ENCODE measurements at regions not wholly inside any gene's neighbourhood (a gene's known extent, or its start where the extent isn't known, plus 50 kb on each side); places are given as distances from the start of the nearest gene placed in this dataset.

DNA sequence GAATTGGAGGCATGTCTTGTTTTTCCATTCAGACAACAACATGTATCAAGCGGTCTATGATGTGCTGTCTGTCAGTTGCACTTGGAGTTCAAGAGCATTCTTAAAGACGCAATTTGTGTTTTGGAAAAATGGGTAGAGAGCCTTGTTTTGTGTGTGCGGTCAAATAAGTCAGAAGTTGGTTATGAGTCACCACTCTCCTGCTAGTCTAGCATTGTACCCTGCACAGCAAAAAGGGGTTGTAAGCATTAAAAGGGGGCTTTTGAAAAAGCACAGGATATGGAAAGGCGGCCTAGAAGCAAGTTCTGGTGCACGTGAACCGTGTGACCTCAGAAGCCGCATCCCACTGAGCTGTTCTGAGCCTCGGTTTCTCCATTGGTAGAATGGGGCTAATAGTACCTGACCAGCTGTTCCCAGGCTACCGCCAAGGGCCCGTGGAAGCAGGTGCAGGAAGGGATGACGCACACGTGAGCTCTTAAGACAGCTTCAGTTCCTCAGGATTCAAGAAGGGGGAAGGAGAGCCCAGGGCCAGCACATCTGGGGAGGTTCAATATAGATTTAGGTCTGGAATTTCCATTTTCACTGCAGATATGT is 61.6 kb upstream of the SNX9 start:
- Histone ChIP-seq H3K36me3 (replicated peaks; ENCODE audit: control insufficient read depth, insufficient read depth, low read length) (no peaks in the 10 kb centered on the region), H3K27me3 (ENCODE audit: control insufficient read depth, insufficient read depth, low read length) (no peaks in the 10 kb centered on the region), H3K4me3 (ENCODE audit: insufficient read depth, low read depth, low read length) (no peak overlapping the region)
- DNase-seq: no peak

- Histone ChIP-seq H3K27me3 (ENCODE audit: control insufficient read depth, insufficient read depth, low read length) (no peaks in the 10 kb centered on the region), H3K4me3 (ENCODE audit: insufficient read depth, low read depth, low read length) (no peak overlapping the region), H3K36me3 (replicated peaks; ENCODE audit: control insufficient read depth, insufficient read depth, low read length) (no peaks in the 10 kb centered on the region)
- no peak for DNase-seq
These were observed 61.1 kb upstream of the SNX9 start for GRCh38 chr6:157761926-157762325.

DNA sequence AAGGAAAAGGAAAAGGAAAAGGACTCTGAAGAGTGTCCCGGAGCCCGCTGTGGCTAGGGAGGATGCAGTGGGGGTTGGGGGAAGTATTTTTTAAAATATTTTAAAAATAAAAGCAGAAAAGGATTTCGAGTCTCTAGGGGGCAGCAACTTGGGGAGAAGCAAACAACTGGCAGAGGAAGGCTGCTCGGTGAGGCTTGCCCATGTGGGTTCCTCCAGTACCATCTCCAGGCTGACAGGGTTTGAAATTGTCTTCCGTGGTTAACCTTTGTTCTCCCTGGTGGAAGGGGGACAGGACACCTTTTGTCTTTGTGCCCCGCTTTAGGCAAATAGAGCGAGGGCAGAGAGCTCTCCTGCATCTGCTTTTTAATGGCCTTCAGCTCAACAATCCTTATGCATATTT is 60.4 kb upstream of the SNX9 start:
- H3K4me3 ChIP-seq (ENCODE audit: insufficient read depth, low read depth, low read length): no peak overlapping the region
- DNase-seq: peak; percentile 56

DNA sequence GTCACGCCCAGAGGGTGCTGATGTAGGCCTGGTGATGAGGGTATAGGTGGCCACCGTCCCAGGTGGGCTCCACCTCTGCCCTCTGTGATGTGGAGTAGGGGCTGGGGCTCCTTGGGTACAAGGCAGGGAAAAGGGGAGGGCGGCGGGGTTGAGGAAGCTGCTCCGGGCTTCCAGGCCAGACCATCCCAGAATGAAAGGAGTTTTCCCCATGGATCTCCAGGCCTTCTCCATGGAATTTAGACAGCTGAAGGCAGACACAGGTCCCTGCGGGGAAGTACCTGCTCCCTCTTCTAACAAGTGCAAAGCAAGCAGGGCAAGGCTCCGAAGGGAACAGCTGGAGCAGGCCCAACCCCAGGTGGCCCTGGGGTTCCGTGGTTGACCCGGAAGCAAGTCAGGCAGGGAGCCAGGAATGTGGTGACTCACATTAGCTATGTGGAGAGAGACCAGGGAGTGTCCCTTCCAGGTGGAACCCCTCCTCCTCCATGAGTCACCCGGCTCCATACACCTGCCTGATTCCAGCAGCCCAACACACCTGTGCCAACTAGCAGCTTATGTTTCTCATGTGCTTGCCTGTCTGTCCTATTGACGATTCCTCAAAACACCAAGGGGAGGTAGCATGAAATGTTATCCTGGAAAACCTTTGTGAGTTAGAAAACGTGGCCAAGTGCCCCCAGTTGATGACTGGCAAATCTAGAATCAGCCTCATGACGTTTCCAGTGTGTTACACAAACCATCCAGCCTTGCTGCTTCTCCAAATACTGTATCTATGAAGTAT is 59.7 kb upstream of the SNX9 start:
- Histone ChIP-seq H3K27me3 (ENCODE audit: control insufficient read depth, insufficient read depth, low read length) (no peaks in the 10 kb centered on the region), H3K36me3 (replicated peaks; ENCODE audit: control insufficient read depth, insufficient read depth, low read length) (no peaks in the 10 kb centered on the region), H3K4me3 (ENCODE audit: insufficient read depth, low read depth, low read length) (no peak overlapping the region)
- peak; percentile 91 for DNase-seq

More for the DNA sequence above, 60.4 kb upstream of the SNX9 start:
- H3K36me3 ChIP-seq (replicated peaks; ENCODE audit: control insufficient read depth, insufficient read depth, low read length): no peaks in the 10 kb centered on the region
- no peaks in the 10 kb centered on the region for H3K27me3 ChIP-seq (ENCODE audit: control insufficient read depth, insufficient read depth, low read length)

GRCh38 chr6:157763904-157764177 is 59.2 kb upstream of the SNX9 start:
- no peak for DNase-seq
- Histone ChIP-seq H3K36me3 (replicated peaks; ENCODE audit: control insufficient read depth, insufficient read depth, low read length) (no peaks in the 10 kb centered on the region), H3K4me3 (ENCODE audit: insufficient read depth, low read depth, low read length) (no peak overlapping the region), H3K27me3 (ENCODE audit: control insufficient read depth, insufficient read depth, low read length) (no peaks in the 10 kb centered on the region)

GRCh38 chr6:157764178-157765068 is 58.6 kb upstream of the SNX9 start:
- no peak for DNase-seq
- Histone ChIP-seq H3K36me3 (replicated peaks; ENCODE audit: control insufficient read depth, insufficient read depth, low read length) (no peaks in the 10 kb centered on the region), H3K4me3 (ENCODE audit: insufficient read depth, low read depth, low read length) (no peak overlapping the region), H3K27me3 (ENCODE audit: control insufficient read depth, insufficient read depth, low read length) (no peaks in the 10 kb centered on the region)

GRCh38 chr6:157766901-157767774 is 55.9 kb upstream of the SNX9 start:
- Histone ChIP-seq H3K36me3 (replicated peaks; ENCODE audit: control insufficient read depth, insufficient read depth, low read length) (no peaks in the 10 kb centered on the region), H3K4me3 (ENCODE audit: insufficient read depth, low read depth, low read length) (no peak overlapping the region), H3K27me3 (ENCODE audit: control insufficient read depth, insufficient read depth, low read length) (no peaks in the 10 kb centered on the region)
- no peak for DNase-seq

DNA sequence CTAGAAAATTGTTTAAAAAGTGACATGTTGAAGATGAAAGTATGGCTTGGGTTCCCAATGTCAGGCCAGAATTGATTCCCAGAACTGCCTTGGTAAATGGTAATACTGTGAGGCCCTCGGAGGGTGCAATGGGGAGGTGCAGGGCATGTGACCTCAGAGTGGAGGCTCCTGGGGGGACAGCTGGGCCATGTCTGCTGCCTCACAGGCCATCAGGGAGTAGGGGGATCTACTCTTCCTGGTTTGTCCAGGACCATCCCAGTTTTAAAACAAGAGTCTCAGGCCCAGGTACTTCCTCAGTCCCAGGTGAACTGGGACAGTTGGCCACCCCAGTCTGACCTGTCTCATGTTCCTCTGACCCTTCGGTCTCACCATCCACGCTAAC is 55.3 kb upstream of the SNX9 start:
- DNase-seq: no peak

GRCh38 chr6:157768304-157768703 is 54.7 kb upstream of the SNX9 start:
- Histone ChIP-seq H3K4me3 (ENCODE audit: insufficient read depth, low read depth, low read length) (no peak overlapping the region), H3K27me3 (ENCODE audit: control insufficient read depth, insufficient read depth, low read length) (no peaks in the 10 kb centered on the region), H3K36me3 (replicated peaks; ENCODE audit: control insufficient read depth, insufficient read depth, low read length) (no peaks in the 10 kb centered on the region)
- no peak for DNase-seq

More for the DNA sequence above, 55.3 kb upstream of the SNX9 start:
- Histone ChIP-seq H3K36me3 (replicated peaks; ENCODE audit: control insufficient read depth, insufficient read depth, low read length) (no peaks in the 10 kb centered on the region), H3K4me3 (ENCODE audit: insufficient read depth, low read depth, low read length) (no peak overlapping the region), H3K27me3 (ENCODE audit: control insufficient read depth, insufficient read depth, low read length) (no peaks in the 10 kb centered on the region)

- Histone ChIP-seq H3K4me3 (ENCODE audit: insufficient read depth, low read depth, low read length) (no peak overlapping the region), H3K36me3 (replicated peaks; ENCODE audit: control insufficient read depth, insufficient read depth, low read length) (no peaks in the 10 kb centered on the region), H3K27me3 (ENCODE audit: control insufficient read depth, insufficient read depth, low read length) (no peaks in the 10 kb centered on the region)
- no peak for DNase-seq
These were observed 54.0 kb upstream of the SNX9 start for GRCh38 chr6:157768863-157769551.

DNA sequence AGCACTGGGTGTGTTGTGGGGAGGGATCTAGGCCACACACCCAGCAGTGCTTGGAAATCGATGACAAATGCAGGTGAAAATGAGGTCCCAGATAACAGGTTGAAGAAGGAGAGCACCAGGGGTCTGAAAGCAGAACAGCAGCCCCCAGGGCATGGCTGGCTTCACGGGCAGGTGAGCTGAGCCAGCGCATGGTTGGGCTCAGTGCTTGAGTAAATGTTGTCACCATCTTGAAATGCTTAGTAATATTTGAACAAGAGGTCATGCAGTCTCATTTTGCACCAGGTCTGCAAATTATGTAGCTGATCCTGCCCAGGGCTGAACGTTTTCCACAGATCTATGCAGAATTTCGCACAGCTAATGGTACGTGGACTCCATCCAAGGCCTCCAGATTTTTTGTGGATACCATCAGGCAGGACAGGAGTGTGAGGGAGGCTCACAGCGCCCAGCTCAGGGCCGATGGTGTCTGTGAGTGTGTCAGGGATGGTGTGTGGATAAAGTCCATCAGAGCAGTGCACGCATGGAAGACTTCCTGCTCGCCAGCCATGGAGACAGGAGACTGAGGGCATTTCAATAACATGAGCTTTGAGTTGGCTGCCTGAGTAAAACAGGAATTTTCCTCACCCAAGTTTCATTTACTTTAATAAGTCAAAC is 53.1 kb upstream of the SNX9 start:
- no peak overlapping the region for H3K4me3 ChIP-seq (ENCODE audit: insufficient read depth, low read depth, low read length)
- no peaks in the 10 kb centered on the region for H3K27me3 ChIP-seq (ENCODE audit: control insufficient read depth, insufficient read depth, low read length)
- H3K36me3 ChIP-seq (replicated peaks; ENCODE audit: control insufficient read depth, insufficient read depth, low read length): no peaks in the 10 kb centered on the region
- no peak for DNase-seq

- no peak for DNase-seq
- Histone ChIP-seq H3K36me3 (replicated peaks; ENCODE audit: control insufficient read depth, insufficient read depth, low read length) (no peaks in the 10 kb centered on the region), H3K4me3 (ENCODE audit: insufficient read depth, low read depth, low read length) (no peak overlapping the region), H3K27me3 (ENCODE audit: control insufficient read depth, insufficient read depth, low read length) (no peaks in the 10 kb centered on the region)
These were observed 52.1 kb upstream of the SNX9 start for GRCh38 chr6:157770946-157771345.

GRCh38 chr6:157772820-157773219 is 50.2 kb upstream of the SNX9 start:
- Histone ChIP-seq H3K36me3 (replicated peaks; ENCODE audit: control insufficient read depth, insufficient read depth, low read length) (no peaks in the 10 kb centered on the region), H3K27me3 (ENCODE audit: control insufficient read depth, insufficient read depth, low read length) (no peaks in the 10 kb centered on the region), H3K4me3 (ENCODE audit: insufficient read depth, low read depth, low read length) (no peak overlapping the region)
- DNase-seq: no peak

Data from H7 (cell line).